Left lung (tissue), 4 donors: ENCODE measurements at regions not wholly inside any gene's neighbourhood (a gene's known extent, or its start where the extent isn't known, plus 50 kb on each side); places are given as distances from the start of the nearest gene placed in this dataset.
"Not testable (repeated sequence)": the region's sequence is repeated elsewhere in the genome, so short reads cannot be mapped to it uniquely, and the experiment has no call there.

Source experiments
- ATAC-seq: fragments of 200-7000 bp; cut with Tn5 transposase; one replicate; pipeline ENCODE4 v1.9.1; 2020; ENCODE audit warnings: moderate library complexity
- DNase-seq, 4 donors: peaks; one replicate each; pipeline ENCODE4 v3.0.0-alpha.2; 2013 to 2020
- H3K27ac ChIP-seq, 2 donors: fragments of 200-600 bp; sonication (generic) in 1 of 2; one replicate each; pipeline versions ENCODE4 v1.5.0 to v1.8.0; 2020 to 2021
- H3K27me3 ChIP-seq, 2 donors: fragments of 200-600 bp; sonication (generic) in 1 of 2; one replicate each; pipeline versions ENCODE4 v1.5.0 to v1.8.0; 2020 to 2021
- H3K36me3 ChIP-seq, 2 donors: fragments of 200-600 bp; sonication (generic) in 1 of 2; one replicate each; pipeline versions ENCODE4 v1.5.0 to v1.8.0; 2020 to 2021
- H3K4me1 ChIP-seq, 2 donors: fragments of 200-600 bp; one replicate each; pipeline ENCODE4 v1.8.0; 2021
- H3K4me3 ChIP-seq, 2 donors: fragments of 200-600 bp; sonication (generic) in 1 of 2; one replicate each; pipeline versions ENCODE4 v1.5.0 to v1.8.0; 2020 to 2021; ENCODE audit warnings: mild to moderate bottlenecking in 1 of 2
- H3K9me3 ChIP-seq, 2 donors: fragments of 200-600 bp; sonication (generic) in 1 of 2; one replicate each; pipeline versions ENCODE4 v1.5.0 to v1.8.0; 2020 to 2021
- CTCF ChIP-seq, 2 donors: fragments of 200-600 bp; sonication (generic) in 1 of 2; IDR thresholded peaks; one replicate each; pipeline versions ENCODE4 v1.5.0 to v1.8.0; 2021; ENCODE audit warnings: antibody characterized with exemption in 2 of 2
- intact Hi-C, 2 donors: fragments of 100-400 bp; cut with DNase I; formaldehyde crosslinking; loops; one replicate each; pipeline versions ENCODE4 v1.11.2 to v1.14.2; 2022
- donor health status: DM: no; HTN: yes; CAD: no.
- donor health status: DM: no; HTN: no; CAD: no.

DNA sequence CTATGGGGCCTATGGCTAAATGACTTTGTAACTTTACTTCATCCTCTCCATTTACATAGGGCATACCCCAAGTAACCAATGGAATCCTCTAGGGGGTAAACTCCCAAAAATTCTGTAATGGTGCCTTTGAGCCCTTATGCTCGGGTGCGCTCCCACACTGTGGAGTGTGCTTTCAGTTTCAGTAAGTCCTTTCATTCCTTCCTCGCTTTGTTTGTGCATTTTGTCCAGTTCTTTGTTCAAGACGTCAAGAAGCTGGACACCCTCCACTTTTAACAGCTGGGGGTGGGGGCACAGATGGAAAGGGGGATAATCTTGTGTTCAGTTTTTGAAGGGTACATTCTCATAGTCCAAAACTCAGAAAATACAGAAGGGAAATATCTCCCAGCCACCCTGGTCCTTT, 84.4 kb upstream of the C2CD4B start:
- H3K27ac ChIP-seq, result no peak overlapping the region
- H3K36me3 ChIP-seq, result no peaks in the 10 kb centered on the region
- ATAC-seq, result no peak
- no peak for DNase-seq
- TF ChIP-seq CTCF (IDR thresholded peaks at IDR 0.05), result no peak
- no peaks in the 10 kb centered on the region for H3K4me1 ChIP-seq
- H3K9me3 ChIP-seq, result no peaks in the 10 kb centered on the region
- intact Hi-C loops, result no loop called here
- no peak overlapping the region for H3K4me3 ChIP-seq
- H3K27me3 ChIP-seq, result no peaks in the 10 kb centered on the region

DNA sequence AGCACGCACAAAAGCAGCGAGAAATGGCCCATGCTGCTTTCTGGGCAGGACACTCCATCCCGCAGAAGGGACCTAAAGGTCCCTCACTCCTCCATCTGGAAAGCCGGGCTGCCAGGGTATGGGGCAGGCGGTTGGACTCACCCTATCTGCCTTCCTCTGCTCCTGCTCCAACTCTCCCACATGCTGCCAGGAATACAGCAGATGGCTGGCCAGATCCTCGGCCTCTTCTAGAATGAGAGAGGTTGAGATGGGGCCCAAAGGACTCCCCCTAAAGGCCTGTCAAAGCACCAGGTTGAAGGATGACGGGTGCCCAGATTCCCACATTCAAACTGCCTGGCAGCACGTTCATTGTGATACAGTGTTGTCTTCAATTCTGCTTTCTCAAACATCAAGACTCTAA, 85.1 kb upstream of the C2CD4B start:
- DNase-seq (no peak), ATAC-seq (no peak)
- no peaks in the 10 kb centered on the region for H3K36me3 ChIP-seq
- intact Hi-C loops, result no loop called here
- H3K27me3 ChIP-seq, result no peaks in the 10 kb centered on the region
- no peaks in the 10 kb centered on the region for H3K4me1 ChIP-seq
- no peak overlapping the region for H3K4me3 ChIP-seq
- no peak for TF ChIP-seq CTCF (IDR thresholded peaks at IDR 0.05)
- H3K9me3 ChIP-seq, result no peaks in the 10 kb centered on the region
- H3K27ac ChIP-seq, result no peak overlapping the region

GRCh38 chr15:62250978-62251377, 85.9 kb upstream of the C2CD4B start:
- Histone ChIP-seq H3K4me3 (no peak overlapping the region), H3K36me3 (no peaks in the 10 kb centered on the region), H3K27ac (no peak overlapping the region), H3K4me1 (no peaks in the 10 kb centered on the region), H3K9me3 (peaks cover 0 to 2% of the 10 kb centered on the region in 2 donors), H3K27me3 (no peaks in the 10 kb centered on the region)
- no peak for ATAC-seq
- intact Hi-C loops, result no loop called here
- no peak for TF ChIP-seq CTCF (IDR thresholded peaks at IDR 0.05)
- DNase-seq, result no peak

- no peaks in the 10 kb centered on the region for H3K4me1 ChIP-seq
- no peaks in the 10 kb centered on the region for H3K36me3 ChIP-seq
- ATAC-seq (no peak), DNase-seq (no peak)
- no peak for TF ChIP-seq CTCF (IDR thresholded peaks at IDR 0.05)
- no peak overlapping the region for H3K27ac ChIP-seq
- H3K27me3 ChIP-seq, result no peaks in the 10 kb centered on the region
- H3K9me3 ChIP-seq, result peaks cover 0 to 2% of the 10 kb centered on the region in 2 donors
- intact Hi-C loops, result no loop called here
- no peak overlapping the region for H3K4me3 ChIP-seq
Observed at GRCh38 chr15:62253294-62253693, 88.2 kb upstream of the C2CD4B start.

- ATAC-seq, result peak; percentile 87
- no peaks in the 10 kb centered on the region for H3K4me1 ChIP-seq
- intact Hi-C loops, result no loop called here
Observed at GRCh38 chr15:62254137-62254934, 89.3 kb upstream of the C2CD4B start.

DNA sequence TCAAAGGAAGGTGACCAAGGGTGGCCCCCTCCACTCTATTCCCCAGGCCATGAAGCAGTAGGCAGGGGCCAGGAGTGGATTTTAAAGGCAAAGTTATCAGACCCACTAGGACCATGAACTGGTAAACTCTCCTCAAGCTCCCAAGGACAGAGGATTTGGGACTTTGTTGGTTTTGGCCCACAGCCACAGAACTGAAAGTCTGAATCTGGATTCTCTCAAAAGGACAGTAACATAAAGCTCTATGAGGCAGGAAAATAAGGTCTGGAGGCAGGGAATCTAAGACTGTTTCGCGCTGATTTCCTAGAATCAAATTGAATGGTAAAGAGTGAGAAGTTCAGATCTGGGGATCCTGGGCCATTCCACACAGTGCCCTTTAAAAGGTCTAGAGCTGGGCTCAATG, 91.3 kb upstream of the C2CD4B start:
- peaks cover 0 to 17% of the 10 kb centered on the region in 2 donors for H3K9me3 ChIP-seq
- H3K36me3 ChIP-seq, H3K4me3 ChIP-seq, H3K27ac ChIP-seq, H3K27me3 ChIP-seq, DNase-seq, intact Hi-C loops, H3K4me1 ChIP-seq, ATAC-seq: not testable (repeated sequence)

More at GRCh38 chr15:62254137-62254934, 89.3 kb upstream of the C2CD4B start:
- Histone ChIP-seq H3K9me3 (peaks cover 0 to 2% of the 10 kb centered on the region in 2 donors), H3K4me3 (no peak overlapping the region), H3K27me3 (no peaks in the 10 kb centered on the region), H3K36me3 (no peaks in the 10 kb centered on the region), H3K27ac (no peak overlapping the region)
- TF ChIP-seq CTCF (IDR thresholded peaks at IDR 0.05), result peak; percentile 62 to 75
- DNase-seq, result peak; percentile 43 to 88 (median 56)
